Bronchial epithelial cell (primary cell): ENCODE measurements at regions not wholly inside any gene's neighbourhood (a gene's known extent, or its start where the extent isn't known, plus 50 kb on each side); places are given as distances from the start of the nearest gene placed in this dataset.

Source experiments
- DNase-seq: peaks from one replicate; pipeline ENCODE4 v3.0.0-alpha.2; 2010; ENCODE audit warnings: low read depth
- FAIRE-seq: peaks from 2 replicates; lab custom pipeline; 2011; peaks lifted over from hg19 to GRCh38; lab: Jason Lieb, UNC
- H3K27me3 ChIP-seq: 2 replicates; pipeline ENCODE4 v1.5.1; 2011; ENCODE audit warnings: low read length; ENCODE audit not compliant: control insufficient read depth, insufficient read depth
- H3K36me3 ChIP-seq: 2 replicates; pipeline ENCODE4 v1.5.1; 2011; ENCODE audit warnings: low read length; ENCODE audit not compliant: control insufficient read depth, insufficient read depth
- H3K4me3 ChIP-seq: 2 replicates; pipeline ENCODE4 v1.5.1; 2011; ENCODE audit warnings: mild to moderate bottlenecking, low read depth, low read length, control low read depth
- TF ChIP-seq, protein P1 (sequence below): IDR thresholded peaks from 2 replicates; pipeline ENCODE4 v1.5.1; 2011; ENCODE audit warnings: mild to moderate bottlenecking, moderate library complexity, low read length, control low read depth, inconsistent platforms; ENCODE audit not compliant: insufficient read depth, severe bottlenecking

DNA sequence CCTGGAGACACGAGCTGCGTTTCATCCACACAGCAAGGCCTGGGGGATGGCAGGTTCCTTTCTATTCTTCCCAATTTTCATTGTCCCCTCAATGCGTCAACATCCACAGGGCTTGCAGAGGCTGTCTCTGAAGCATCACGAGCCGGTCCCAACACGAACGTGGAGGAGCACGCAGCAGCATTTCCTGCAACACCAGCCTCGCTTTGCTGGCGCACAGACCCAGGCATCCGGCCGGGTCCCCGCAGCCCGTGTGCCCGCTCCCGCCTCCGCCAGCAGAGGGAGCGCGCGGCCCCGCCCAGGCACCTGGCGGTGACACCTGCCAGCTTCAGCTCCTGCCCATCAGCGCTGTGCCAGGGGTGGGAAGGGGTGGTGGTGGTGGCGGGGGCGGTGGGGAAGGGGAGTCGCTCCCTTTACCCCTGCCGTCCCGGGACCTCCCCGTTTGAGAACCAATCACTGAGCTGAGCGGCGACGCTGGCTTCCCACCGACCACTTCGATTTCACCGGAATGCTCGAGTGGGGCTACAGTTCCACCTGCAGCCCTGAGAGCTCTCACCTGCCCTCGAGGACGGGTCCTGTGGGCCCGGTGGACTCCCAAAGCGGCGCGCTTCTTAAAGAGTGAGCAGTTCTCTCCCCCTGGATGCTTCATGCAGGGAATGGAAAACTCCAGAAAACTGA, 464.5 kb downstream of the ICE1 start:
- H3K4me3 ChIP-seq = no peak overlapping the region
- DNase-seq (no peak), FAIRE-seq (no peak)
- H3K36me3 ChIP-seq = no peaks in the 10 kb centered on the region
- TF ChIP-seq, protein P1, sequence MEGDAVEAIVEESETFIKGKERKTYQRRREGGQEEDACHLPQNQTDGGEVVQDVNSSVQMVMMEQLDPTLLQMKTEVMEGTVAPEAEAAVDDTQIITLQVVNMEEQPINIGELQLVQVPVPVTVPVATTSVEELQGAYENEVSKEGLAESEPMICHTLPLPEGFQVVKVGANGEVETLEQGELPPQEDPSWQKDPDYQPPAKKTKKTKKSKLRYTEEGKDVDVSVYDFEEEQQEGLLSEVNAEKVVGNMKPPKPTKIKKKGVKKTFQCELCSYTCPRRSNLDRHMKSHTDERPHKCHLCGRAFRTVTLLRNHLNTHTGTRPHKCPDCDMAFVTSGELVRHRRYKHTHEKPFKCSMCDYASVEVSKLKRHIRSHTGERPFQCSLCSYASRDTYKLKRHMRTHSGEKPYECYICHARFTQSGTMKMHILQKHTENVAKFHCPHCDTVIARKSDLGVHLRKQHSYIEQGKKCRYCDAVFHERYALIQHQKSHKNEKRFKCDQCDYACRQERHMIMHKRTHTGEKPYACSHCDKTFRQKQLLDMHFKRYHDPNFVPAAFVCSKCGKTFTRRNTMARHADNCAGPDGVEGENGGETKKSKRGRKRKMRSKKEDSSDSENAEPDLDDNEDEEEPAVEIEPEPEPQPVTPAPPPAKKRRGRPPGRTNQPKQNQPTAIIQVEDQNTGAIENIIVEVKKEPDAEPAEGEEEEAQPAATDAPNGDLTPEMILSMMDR = peak; percentile 71
- H3K27me3 ChIP-seq = no peaks in the 10 kb centered on the region

DNA sequence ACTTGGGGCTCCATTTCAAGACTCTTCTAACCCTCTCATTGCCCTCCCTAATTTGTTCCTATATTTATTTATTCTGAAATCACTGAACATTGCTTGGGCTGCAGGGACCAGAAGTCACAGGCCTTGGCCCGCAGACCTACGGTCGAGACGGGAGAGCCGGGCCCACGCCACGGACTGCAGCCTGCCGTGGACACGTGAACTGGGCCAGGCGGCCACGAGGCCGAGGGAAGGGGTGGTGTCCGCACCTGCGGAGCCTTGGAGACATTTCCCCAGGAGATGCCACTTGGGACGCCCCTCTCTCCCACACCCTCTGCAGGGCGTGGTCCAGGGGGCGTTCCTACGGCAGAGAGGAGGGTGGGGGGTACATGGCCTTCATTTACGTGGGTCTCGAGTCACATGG, 463.9 kb downstream of the ICE1 start:
- DNase-seq (no peak), FAIRE-seq (no peak)
- Histone ChIP-seq H3K4me3 (no peak overlapping the region), H3K36me3 (no peaks in the 10 kb centered on the region), H3K27me3 (no peaks in the 10 kb centered on the region)
- TF ChIP-seq, protein P1 = no peak

- no peaks in the 10 kb centered on the region for H3K36me3 ChIP-seq
- no peaks in the 10 kb centered on the region for H3K27me3 ChIP-seq
- no peak for DNase-seq
- FAIRE-seq = no peak
- H3K4me3 ChIP-seq = no peak overlapping the region
- TF ChIP-seq, protein P1 = no peak
These were observed 463.3 kb downstream of the ICE1 start for GRCh38 chr5:5885782-5886181.

DNA sequence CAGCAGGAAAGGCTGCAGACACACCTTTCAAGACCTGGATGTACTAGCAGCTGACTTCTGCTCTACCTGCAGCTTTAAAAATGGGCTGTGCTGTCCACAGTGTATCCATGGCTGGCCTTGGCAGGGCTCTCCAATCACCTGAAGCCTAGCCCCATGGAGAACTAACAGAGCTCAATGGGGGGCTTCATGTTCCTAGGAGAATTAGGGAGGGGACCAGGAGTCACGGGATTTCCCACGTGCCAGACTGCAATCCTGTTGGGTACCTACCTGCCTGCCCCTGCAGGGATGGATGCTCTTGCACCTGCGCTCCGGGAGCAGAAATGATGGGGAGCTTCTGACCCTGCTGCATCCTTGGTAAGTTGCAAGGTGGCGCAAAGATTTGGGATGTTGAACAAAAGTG, 462.1 kb downstream of the ICE1 start:
- no peak for DNase-seq
- TF ChIP-seq, protein P1 = no peak
- no peak for FAIRE-seq
- Histone ChIP-seq H3K4me3 (no peak overlapping the region), H3K36me3 (no peaks in the 10 kb centered on the region), H3K27me3 (no peaks in the 10 kb centered on the region)

DNA sequence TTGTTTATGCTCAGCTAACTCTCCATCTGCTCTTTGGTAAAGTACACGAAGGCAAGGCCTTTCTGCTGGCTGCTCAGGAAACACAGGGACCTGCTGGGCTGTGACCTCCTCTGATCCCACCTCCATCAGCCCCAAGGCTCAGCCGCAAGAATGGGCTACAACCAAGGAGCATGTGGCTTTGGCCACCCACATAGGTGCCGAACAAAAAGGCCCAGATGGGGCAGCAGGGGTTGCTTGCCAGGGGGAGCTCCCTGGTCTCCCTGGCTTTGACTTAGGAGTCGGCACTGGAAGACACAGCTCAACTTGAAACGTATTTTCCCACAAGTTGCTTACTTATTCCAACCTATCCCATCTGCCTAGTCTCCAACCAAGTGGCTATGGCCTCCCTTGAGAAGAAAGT, 461.1 kb downstream of the ICE1 start:
- no peak for DNase-seq
- Histone ChIP-seq H3K4me3 (no peak overlapping the region), H3K36me3 (no peaks in the 10 kb centered on the region), H3K27me3 (no peaks in the 10 kb centered on the region)
- no peak for FAIRE-seq
- TF ChIP-seq, protein P1 = no peak

- FAIRE-seq (no peak), DNase-seq (no peak)
- Histone ChIP-seq H3K4me3 (no peak overlapping the region), H3K36me3 (no peaks in the 10 kb centered on the region), H3K27me3 (no peaks in the 10 kb centered on the region)
- TF ChIP-seq, protein P1 = no peak
These were observed 460.7 kb downstream of the ICE1 start for GRCh38 chr5:5883146-5883545.
